ENCODE measurements at regions not wholly inside any gene's neighbourhood (a gene's known extent, or its start where the extent isn't known, plus 50 kb on each side); places are given as distances from the start of the nearest gene placed in this dataset.

GRCh38 chr12:91397866-91398532 is 215.4 kb upstream of the DCN start:
- DNase-seq (ENCODE audit: low read depth in 2 of 2): no peak

- no peak for DNase-seq (ENCODE audit: low read depth in 2 of 2)
Observed at GRCh38 chr12:91396293-91396692, 213.7 kb upstream of the DCN start.

GRCh38 chr12:91395628-91396135 is 213.1 kb upstream of the DCN start:
- no peak for DNase-seq (ENCODE audit: low read depth in 2 of 2)

GRCh38 chr12:91394903-91395302 is 212.3 kb upstream of the DCN start:
- no peak for DNase-seq (ENCODE audit: low read depth in 2 of 2)

- no peak for DNase-seq (ENCODE audit: low read depth in 2 of 2)
Observed at GRCh38 chr12:91388573-91388972, 206.0 kb upstream of the DCN start.

- DNase-seq (ENCODE audit: low read depth in 2 of 2): no peak
Observed at GRCh38 chr12:91387461-91388134, 205.0 kb upstream of the DCN start.

- no peak for DNase-seq (ENCODE audit: low read depth in 2 of 2)
Observed at GRCh38 chr12:91384806-91385205, 202.2 kb upstream of the DCN start.

- no peak for DNase-seq (ENCODE audit: low read depth in 2 of 2)
Observed at GRCh38 chr12:91384366-91384765, 201.7 kb upstream of the DCN start.

- no peak for DNase-seq (ENCODE audit: low read depth in 2 of 2)
Observed at GRCh38 chr12:91383099-91383498, 200.5 kb upstream of the DCN start.

GRCh38 chr12:91382081-91382543 is 199.5 kb upstream of the DCN start:
- DNase-seq (ENCODE audit: low read depth in 2 of 2): peak; percentile 64 to 70

- no peak for DNase-seq (ENCODE audit: low read depth in 2 of 2)
Observed at GRCh38 chr12:91381309-91381804, 198.7 kb upstream of the DCN start.

GRCh38 chr12:91380631-91381030 is 198.0 kb upstream of the DCN start:
- no peak for DNase-seq (ENCODE audit: low read depth in 2 of 2)

- no peak for DNase-seq (ENCODE audit: low read depth in 2 of 2)
Observed at GRCh38 chr12:91379051-91379775, 196.6 kb upstream of the DCN start.

- no peak for DNase-seq (ENCODE audit: low read depth in 2 of 2)
Observed at GRCh38 chr12:91377436-91377835, 194.8 kb upstream of the DCN start.

- DNase-seq (ENCODE audit: low read depth in 2 of 2): no peak
Observed at GRCh38 chr12:91373086-91373485, 190.5 kb upstream of the DCN start.

- no peak for DNase-seq (ENCODE audit: low read depth in 2 of 2)
Observed at GRCh38 chr12:91370086-91370868, 187.7 kb upstream of the DCN start.

GRCh38 chr12:91368613-91369012 is 186.0 kb upstream of the DCN start:
- no peak for DNase-seq (ENCODE audit: low read depth in 2 of 2)

GRCh38 chr12:91367234-91367849 is 184.7 kb upstream of the DCN start:
- no peak for DNase-seq (ENCODE audit: low read depth in 2 of 2)

GRCh38 chr12:91364471-91365184 is 182.0 kb upstream of the DCN start:
- DNase-seq (ENCODE audit: low read depth in 2 of 2): no peak

GRCh38 chr12:91361864-91362263 is 179.2 kb upstream of the DCN start:
- DNase-seq (ENCODE audit: low read depth in 2 of 2): no peak

- DNase-seq (ENCODE audit: low read depth in 2 of 2): no peak
Observed at GRCh38 chr12:91357381-91357780, 174.8 kb upstream of the DCN start.

Measured in stimulated activated CD8-positive, alpha-beta memory T cell treated with anti-CD3 and anti-CD28 coated beads, Interleukin-2, amount 100 ng/mL, for 48 hours (primary cell).